ENCODE measurements at regions not wholly inside any gene's neighbourhood (a gene's known extent, or its start where the extent isn't known, plus 50 kb on each side); places are given as distances from the start of the nearest gene placed in this dataset.

GRCh38 chr10:4567637-4568036 is 258.4 kb upstream of the AKR1E2 start:
- intact Hi-C loops (cut with micrococcal nuclease) = no loop called here
- no peak overlapping the region for H3K27ac ChIP-seq (replicated peaks)
- no peaks in the 10 kb centered on the region for H3K9me3 ChIP-seq (replicated peaks)
- no peak for TF ChIP-seq CTCF (IDR thresholded peaks at IDR 0.05; ENCODE audit: borderline replicate concordance)
- H3K36me3 ChIP-seq = no peaks in the 10 kb centered on the region
- no peak overlapping the region for H3K4me3 ChIP-seq
- no peak for DNase-seq
- no peaks in the 10 kb centered on the region for H3K4me1 ChIP-seq
- H3K27me3 ChIP-seq (ENCODE audit: low read depth) = no peaks in the 10 kb centered on the region

GRCh38 chr10:4566011-4566410 is 260.0 kb upstream of the AKR1E2 start:
- no peak overlapping the region for H3K4me3 ChIP-seq
- no peaks in the 10 kb centered on the region for H3K4me1 ChIP-seq
- TF ChIP-seq CTCF (IDR thresholded peaks at IDR 0.05; ENCODE audit: borderline replicate concordance) = no peak
- H3K36me3 ChIP-seq = no peaks in the 10 kb centered on the region
- no peaks in the 10 kb centered on the region for H3K9me3 ChIP-seq (replicated peaks)
- intact Hi-C loops (cut with micrococcal nuclease) = no loop called here
- H3K27me3 ChIP-seq (ENCODE audit: low read depth) = no peaks in the 10 kb centered on the region
- H3K27ac ChIP-seq (replicated peaks) = no peak overlapping the region
- no peak for DNase-seq

- H3K27me3 ChIP-seq (ENCODE audit: low read depth) = no peaks in the 10 kb centered on the region
- H3K4me3 ChIP-seq = no peak overlapping the region
- no peaks in the 10 kb centered on the region for H3K36me3 ChIP-seq
- intact Hi-C loops (cut with micrococcal nuclease) = no loop called here
- H3K9me3 ChIP-seq (replicated peaks) = peaks cover 16% of the 10 kb centered on the region
- DNase-seq = no peak
- no peak for TF ChIP-seq CTCF (IDR thresholded peaks at IDR 0.05; ENCODE audit: borderline replicate concordance)
- no peak overlapping the region for H3K27ac ChIP-seq (replicated peaks)
- H3K4me1 ChIP-seq = no peaks in the 10 kb centered on the region
Observed at GRCh38 chr10:4561296-4561695, 264.7 kb upstream of the AKR1E2 start.

- intact Hi-C loops (cut with micrococcal nuclease) = no loop called here
- Histone ChIP-seq H3K4me3 (no peak overlapping the region), H3K27me3 (ENCODE audit: low read depth) (no peaks in the 10 kb centered on the region)
Observed at GRCh38 chr10:4557469-4557868, 268.5 kb upstream of the AKR1E2 start.

GRCh38 chr10:4556527-4556926 is 269.5 kb upstream of the AKR1E2 start:
- no peak for DNase-seq
- intact Hi-C loops (cut with micrococcal nuclease) = no loop called here
- Histone ChIP-seq H3K27me3 (ENCODE audit: low read depth) (no peaks in the 10 kb centered on the region), H3K9me3 (replicated peaks) (peaks cover 16% of the 10 kb centered on the region), H3K27ac (replicated peaks) (no peak overlapping the region), H3K4me3 (no peak overlapping the region), H3K4me1 (no peaks in the 10 kb centered on the region), H3K36me3 (no peaks in the 10 kb centered on the region)
- no peak for TF ChIP-seq CTCF (IDR thresholded peaks at IDR 0.05; ENCODE audit: borderline replicate concordance)

More at GRCh38 chr10:4557469-4557868, 268.5 kb upstream of the AKR1E2 start:
- Histone ChIP-seq H3K9me3 (replicated peaks) (peaks cover 16% of the 10 kb centered on the region), H3K4me1 (no peaks in the 10 kb centered on the region), H3K27ac (replicated peaks) (no peak overlapping the region), H3K36me3 (no peaks in the 10 kb centered on the region)
- no peak for TF ChIP-seq CTCF (IDR thresholded peaks at IDR 0.05; ENCODE audit: borderline replicate concordance)
- no peak for DNase-seq

- Histone ChIP-seq H3K27ac (replicated peaks) (no peak overlapping the region), H3K36me3 (no peaks in the 10 kb centered on the region), H3K27me3 (ENCODE audit: low read depth) (no peaks in the 10 kb centered on the region), H3K4me1 (no peaks in the 10 kb centered on the region), H3K4me3 (no peak overlapping the region), H3K9me3 (replicated peaks) (peaks cover 16% of the 10 kb centered on the region)
- no peak for DNase-seq
- intact Hi-C loops (cut with micrococcal nuclease) = no loop called here
- no peak for TF ChIP-seq CTCF (IDR thresholded peaks at IDR 0.05; ENCODE audit: borderline replicate concordance)
Observed at GRCh38 chr10:4555920-4556319, 270.1 kb upstream of the AKR1E2 start.

Measured in left ventricle myocardium inferior (tissue), 1 donor.